Fibroblast of lung (primary cell): ENCODE measurements at regions not wholly inside any gene's neighbourhood (a gene's known extent, or its start where the extent isn't known, plus 50 kb on each side); places are given as distances from the start of the nearest gene placed in this dataset.

Experiments
- CTCF ChIP-seq, 2 donors: IDR thresholded peaks in 1 of 2; conservative IDR thresholded peaks in 1 of 2; 1 replicate in 1 of 2; 2 replicates in 1 of 2; pipeline ENCODE4 v1.5.1; 2011 to 2012; ENCODE audit warnings: low read length in 2 of 2, control low read depth in 1 of 2, inconsistent platforms in 1 of 2, low read depth in 1 of 2, mild to moderate bottlenecking in 1 of 2
- EZH2 ChIP-seq: IDR thresholded peaks from 2 replicates; pipeline ENCODE4 v1.5.1; 2012; ENCODE audit warnings: low read length, control low read depth, mild to moderate bottlenecking; ENCODE audit errors: missing control alignments

GRCh38 chr6:139754898-139755775 is 380.7 kb upstream of the CITED2 start:
- no peak for TF ChIP-seq CTCF (conservative IDR thresholded peaks at IDR 0.05 in 1 of 2, IDR thresholded peaks at IDR 0.05 in 1 of 2; ENCODE audit: low read depth in 1 of 2, low read length in 2 of 2)
- no peak for TF ChIP-seq EZH2
